ENCODE measurements at regions not wholly inside any gene's neighbourhood (a gene's known extent, or its start where the extent isn't known, plus 50 kb on each side); places are given as distances from the start of the nearest gene placed in this dataset.

DNA sequence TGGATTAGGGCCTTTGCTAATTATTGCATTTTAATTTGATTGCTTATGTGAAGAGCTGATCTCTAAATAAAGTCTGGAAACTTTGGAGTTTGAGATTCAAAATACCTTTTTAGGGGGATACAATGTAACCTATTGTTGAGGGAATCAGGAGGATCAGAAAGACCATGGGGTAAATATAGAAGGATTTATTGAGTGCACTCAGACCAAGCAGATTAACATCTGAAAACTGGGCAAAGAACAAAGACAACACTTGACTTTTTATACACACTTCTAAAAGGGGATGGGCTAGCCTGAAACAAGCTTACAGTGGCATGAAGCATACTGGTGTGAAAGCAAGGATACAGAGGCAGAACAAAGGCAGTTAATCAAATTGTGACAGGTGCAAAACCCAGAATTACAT lies 174.3 kb downstream of the MRPS30 start:
- no peak for TF ChIP-seq CTCF (IDR thresholded peaks at IDR 0.05; ENCODE audit: poor library complexity, severe bottlenecking)
- no peak for TF ChIP-seq POLR2AphosphoS5 (IDR thresholded peaks at IDR 0.05)
- TF ChIP-seq SMC3 (conservative IDR thresholded peaks at IDR 0.05; ENCODE audit: poor library complexity), result no peak
- no peak for TF ChIP-seq EZH2 (IDR thresholded peaks at IDR 0.05; ENCODE audit: borderline replicate concordance, insufficient read depth, low read length, poor library complexity, severe bottlenecking)
- no peak for TF ChIP-seq REST (IDR thresholded peaks at IDR 0.05; ENCODE audit: borderline replicate concordance)
- no peak for TF ChIP-seq EP300 (conservative IDR thresholded peaks at IDR 0.05; ENCODE audit: poor library complexity, severe bottlenecking)
